ENCODE measurements at regions not wholly inside any gene's neighbourhood (a gene's known extent, or its start where the extent isn't known, plus 50 kb on each side); places are given as distances from the start of the nearest gene placed in this dataset.

DNA sequence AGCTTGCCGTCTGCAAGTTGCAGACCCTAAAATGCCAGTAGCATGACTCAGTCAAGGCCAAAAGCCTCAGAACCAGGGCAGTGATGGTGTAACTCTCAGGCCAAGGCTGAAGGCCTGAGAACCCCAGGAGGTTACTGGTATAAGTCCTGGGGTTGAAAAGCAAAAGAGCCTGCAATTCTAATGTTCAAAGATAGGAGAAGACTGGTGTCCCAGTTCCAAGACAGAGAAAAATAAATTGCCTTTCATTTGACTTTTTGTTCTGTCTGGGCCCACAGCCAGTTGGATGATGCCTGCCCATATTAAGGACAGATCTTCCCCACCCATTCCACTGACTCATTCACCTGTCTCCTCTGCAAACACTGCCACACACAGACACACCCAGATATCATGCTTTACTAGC lies 673.2 kb downstream of the CDH18 start:
- DNase-seq (ENCODE audit: low read depth in 2 of 2): no peak

- no peak for DNase-seq (ENCODE audit: low read depth in 2 of 2)
Measured at GRCh38 chr5:19319252-19319651, 668.7 kb downstream of the CDH18 start.

- no peak for DNase-seq (ENCODE audit: low read depth in 2 of 2)
Measured at GRCh38 chr5:19322716-19323485, 665.1 kb downstream of the CDH18 start.

- DNase-seq (ENCODE audit: low read depth in 2 of 2): no peak
Measured at GRCh38 chr5:19334278-19334677, 653.7 kb downstream of the CDH18 start.

GRCh38 chr5:19342942-19343341 lies 645.1 kb downstream of the CDH18 start:
- DNase-seq (ENCODE audit: low read depth in 2 of 2): no peak

DNA sequence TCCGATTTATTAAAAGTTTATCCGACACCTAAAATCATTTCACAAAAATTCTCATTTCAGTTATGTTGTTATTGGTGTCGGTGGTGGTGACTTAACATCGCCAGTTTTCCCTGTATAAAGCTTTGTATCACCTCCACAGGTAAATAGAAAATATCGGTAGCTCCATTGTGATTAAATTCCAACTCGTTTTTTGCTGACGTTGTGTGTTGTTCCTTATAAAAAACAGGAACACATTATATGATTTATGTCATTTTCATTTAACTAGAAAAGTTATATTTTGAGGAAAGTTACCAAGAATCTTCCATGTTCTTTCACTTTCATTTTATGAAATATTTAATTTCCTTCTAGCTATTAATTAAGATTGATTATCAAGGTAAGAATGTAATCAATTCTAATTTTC lies 635.9 kb downstream of the CDH18 start:
- DNase-seq (ENCODE audit: low read depth in 2 of 2): no peak

- no peak for DNase-seq (ENCODE audit: low read depth in 2 of 2)
Measured at GRCh38 chr5:19369048-19369447, 619.0 kb downstream of the CDH18 start.

DNA sequence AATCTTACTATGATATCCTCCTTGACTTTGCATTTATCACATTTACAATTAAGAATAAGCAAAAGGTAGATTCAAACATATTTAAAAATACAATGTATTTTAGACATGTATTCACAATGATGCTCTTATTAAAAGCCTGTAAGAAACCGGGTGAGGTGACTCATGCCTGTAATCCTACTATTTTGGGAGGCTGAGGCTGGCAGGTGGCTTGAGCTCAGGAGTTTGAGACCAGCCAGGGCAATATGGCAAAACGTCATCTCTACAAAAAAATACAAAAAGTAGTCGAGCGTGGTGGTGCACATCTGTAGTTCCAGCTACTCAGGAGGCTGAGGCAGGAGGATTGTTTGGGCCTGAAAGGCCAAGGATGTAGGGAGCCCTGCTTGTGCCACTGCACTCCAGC lies 618.4 kb downstream of the CDH18 start:
- DNase-seq (ENCODE audit: low read depth in 2 of 2): no peak

DNA sequence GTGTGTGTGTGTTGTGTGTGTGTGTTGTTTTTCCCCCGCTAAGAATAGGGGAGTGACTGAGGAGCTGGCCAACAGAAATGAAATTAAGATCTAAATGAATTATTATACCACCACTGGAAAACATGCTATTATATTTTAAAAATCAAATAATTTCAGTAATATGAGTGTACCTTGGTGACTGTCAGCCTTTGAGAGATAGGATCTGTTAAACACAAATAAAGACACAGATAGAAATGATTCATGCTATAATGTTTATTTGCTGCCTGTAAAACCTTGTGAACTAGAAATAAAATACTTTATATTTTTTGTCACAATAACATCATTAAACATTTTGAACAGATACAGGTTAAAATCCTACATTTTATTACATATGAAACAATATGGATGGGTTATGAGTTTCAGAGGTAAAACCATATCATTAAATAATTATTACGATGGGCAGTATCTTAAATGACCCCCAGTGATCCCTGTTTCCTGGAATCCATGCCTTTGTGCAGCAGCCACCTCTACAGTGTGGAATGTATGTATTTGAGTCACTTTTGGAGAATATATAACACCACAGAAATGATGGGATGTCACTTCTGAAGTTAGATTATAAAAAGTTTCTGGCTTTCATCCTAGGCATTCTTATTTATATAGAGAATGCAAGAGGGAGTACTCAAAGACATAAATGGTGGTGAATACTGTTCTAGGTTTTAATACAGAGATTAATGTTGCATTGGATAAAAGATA lies 617.2 kb downstream of the CDH18 start:
- no peak for DNase-seq (ENCODE audit: low read depth in 2 of 2)

- DNase-seq (ENCODE audit: low read depth in 2 of 2): no peak
Measured at GRCh38 chr5:19388391-19388790, 599.6 kb downstream of the CDH18 start.

GRCh38 chr5:19401032-19401431 lies 587.0 kb downstream of the CDH18 start:
- DNase-seq (ENCODE audit: low read depth in 2 of 2): no peak

GRCh38 chr5:19406576-19407365 lies 581.2 kb downstream of the CDH18 start:
- DNase-seq (ENCODE audit: low read depth in 2 of 2): no peak

- DNase-seq (ENCODE audit: low read depth in 2 of 2): no peak
Measured at GRCh38 chr5:19408149-19408548, 579.9 kb downstream of the CDH18 start.

GRCh38 chr5:19411936-19412335 lies 576.1 kb downstream of the CDH18 start:
- DNase-seq (ENCODE audit: low read depth in 2 of 2): no peak

All from fibroblast of skin of left biceps (primary cell).